Epithelial cell of proximal tubule (primary cell): ENCODE measurements at regions not wholly inside any gene's neighbourhood (a gene's known extent, or its start where the extent isn't known, plus 50 kb on each side); places are given as distances from the start of the nearest gene placed in this dataset.

ENCODE experiments used
- DNase-seq: peaks from one replicate; pipeline ENCODE4 v3.0.0-alpha.2; 2011; ENCODE audit warnings: low read depth
- H3K4me3 ChIP-seq: 2 replicates; pipeline ENCODE4 v1.5.1; 2011; ENCODE audit warnings: low read depth, mild to moderate bottlenecking, low read length
- TF ChIP-seq, protein P1 (sequence below): conservative IDR thresholded peaks from 2 replicates; pipeline ENCODE4 v1.5.1; 2012; ENCODE audit warnings: low read depth, mild to moderate bottlenecking, low read length

DNA sequence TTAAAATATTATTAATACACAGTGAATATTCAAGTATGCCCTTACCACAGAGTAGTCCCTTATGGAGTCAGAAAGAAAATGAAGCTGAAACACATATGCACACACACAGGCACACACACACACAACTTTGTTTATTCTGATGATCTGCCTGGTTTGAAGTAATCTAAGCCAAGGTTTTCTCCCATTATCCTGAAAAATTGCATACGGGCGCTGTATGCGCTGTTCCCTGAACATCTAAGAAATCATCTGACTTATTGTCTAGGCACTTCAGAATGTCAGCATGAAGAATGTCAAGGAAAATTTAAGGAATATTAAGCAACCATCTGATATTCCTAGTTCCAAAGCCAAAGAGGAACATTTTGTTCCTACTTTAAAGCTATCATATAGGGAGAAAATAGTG lies 147.1 kb upstream of the SLC30A5 start:
- TF ChIP-seq, protein P1, sequence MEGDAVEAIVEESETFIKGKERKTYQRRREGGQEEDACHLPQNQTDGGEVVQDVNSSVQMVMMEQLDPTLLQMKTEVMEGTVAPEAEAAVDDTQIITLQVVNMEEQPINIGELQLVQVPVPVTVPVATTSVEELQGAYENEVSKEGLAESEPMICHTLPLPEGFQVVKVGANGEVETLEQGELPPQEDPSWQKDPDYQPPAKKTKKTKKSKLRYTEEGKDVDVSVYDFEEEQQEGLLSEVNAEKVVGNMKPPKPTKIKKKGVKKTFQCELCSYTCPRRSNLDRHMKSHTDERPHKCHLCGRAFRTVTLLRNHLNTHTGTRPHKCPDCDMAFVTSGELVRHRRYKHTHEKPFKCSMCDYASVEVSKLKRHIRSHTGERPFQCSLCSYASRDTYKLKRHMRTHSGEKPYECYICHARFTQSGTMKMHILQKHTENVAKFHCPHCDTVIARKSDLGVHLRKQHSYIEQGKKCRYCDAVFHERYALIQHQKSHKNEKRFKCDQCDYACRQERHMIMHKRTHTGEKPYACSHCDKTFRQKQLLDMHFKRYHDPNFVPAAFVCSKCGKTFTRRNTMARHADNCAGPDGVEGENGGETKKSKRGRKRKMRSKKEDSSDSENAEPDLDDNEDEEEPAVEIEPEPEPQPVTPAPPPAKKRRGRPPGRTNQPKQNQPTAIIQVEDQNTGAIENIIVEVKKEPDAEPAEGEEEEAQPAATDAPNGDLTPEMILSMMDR, result no peak
- no peak overlapping the region for H3K4me3 ChIP-seq
- DNase-seq, result no peak

DNA sequence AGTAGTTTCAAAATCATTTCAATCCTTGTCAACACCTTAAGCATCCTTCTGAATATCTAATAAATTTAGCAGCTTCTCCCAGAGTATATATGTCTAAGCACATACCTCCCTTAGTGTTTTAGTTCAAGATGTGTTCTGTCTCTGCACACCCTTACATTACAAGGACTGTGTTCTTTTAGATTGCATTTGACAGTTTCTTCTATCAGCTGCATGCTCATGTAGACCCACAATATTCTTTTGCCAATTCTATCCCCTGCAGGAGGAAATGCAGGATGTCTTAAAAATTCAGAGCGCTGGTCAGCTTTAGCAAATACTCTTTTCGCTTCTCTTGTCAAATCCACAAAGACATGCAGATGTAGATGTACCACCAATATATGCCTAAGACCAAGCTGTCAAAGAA lies 145.8 kb upstream of the SLC30A5 start:
- no peak for DNase-seq
- H3K4me3 ChIP-seq, result no peak overlapping the region
- TF ChIP-seq, protein P1, result no peak

DNA sequence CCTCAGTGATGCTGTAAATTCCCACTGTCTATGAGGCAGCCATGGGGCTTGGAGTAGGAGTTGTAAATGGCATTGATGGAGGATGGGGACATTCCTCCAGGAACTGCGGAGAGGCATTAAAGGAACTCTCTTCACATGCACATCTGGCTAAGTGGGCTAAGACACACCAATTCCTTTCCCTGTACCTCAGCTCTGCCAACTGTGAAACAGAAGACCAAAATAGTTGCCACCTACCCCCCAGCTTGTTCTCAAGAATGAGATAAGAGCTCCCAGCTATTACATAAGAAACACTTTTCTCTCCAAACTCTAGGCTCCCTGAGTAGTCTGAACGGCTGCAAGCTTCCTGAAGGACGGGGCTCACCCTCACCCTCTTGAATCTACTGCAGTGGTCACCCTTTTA lies 144.6 kb upstream of the SLC30A5 start:
- TF ChIP-seq, protein P1, result no peak
- H3K4me3 ChIP-seq, result no peak overlapping the region
- DNase-seq, result no peak

DNA sequence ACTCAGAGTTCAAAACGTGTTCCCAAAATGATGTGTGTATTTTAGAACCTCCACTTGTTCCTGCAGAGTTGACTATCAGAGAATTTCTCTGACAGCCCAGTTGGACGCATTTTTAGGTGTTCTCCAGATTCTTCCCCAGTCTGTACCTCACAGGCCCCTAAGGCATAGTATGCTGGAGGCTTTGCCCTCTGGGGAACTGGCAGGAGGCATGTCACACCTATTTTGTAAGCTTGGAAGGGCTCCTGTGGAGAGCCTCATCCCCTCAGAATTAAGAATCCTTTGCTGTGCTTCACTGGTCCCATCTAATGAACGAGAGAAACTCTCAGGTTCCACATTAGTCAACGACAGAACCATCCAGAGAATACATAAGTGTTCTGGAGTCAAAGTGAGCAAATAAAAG lies 144.1 kb upstream of the SLC30A5 start:
- DNase-seq, result no peak
- TF ChIP-seq, protein P1, result no peak
- H3K4me3 ChIP-seq, result no peak overlapping the region

DNA sequence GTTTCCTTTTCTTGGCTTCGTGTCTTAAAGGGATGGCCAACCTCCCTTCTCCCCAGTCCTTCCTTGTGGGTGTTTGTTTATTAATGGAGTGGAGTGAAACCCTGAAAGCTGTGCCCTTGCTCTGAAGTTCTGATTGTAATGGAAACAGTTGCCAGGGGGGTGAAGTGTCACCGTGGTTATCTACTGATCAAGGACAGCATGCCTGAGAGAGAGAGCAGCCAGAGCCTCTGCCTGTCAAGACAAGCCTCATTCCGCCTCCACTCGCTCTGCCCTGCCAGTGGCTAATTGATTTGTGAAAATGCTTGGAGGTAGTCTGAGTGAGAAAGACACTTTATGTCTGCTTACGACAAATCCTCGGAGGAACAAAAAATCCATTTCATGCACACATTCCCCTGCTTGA lies 143.7 kb upstream of the SLC30A5 start:
- H3K4me3 ChIP-seq, result no peak overlapping the region
- no peak for DNase-seq
- TF ChIP-seq, protein P1, result no peak

DNA sequence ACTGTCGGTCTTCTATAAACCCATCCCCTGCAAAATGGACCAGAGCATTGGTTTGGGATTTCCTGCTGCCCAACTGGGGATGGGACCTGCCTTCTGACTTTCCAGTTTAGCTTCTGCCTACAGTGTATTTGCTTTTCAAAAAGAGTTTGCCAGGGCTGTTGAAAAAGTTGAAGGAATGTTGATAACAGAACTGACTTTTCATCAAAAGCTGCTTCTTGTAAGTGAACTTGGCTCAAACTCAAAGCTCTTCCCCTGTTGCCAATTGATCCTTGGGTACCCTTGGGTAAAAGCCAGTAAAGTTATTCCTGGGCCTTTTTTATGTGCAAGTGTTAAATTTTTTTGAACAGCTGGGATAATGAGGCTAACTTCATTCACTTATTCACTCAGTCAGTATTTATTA lies 142.9 kb upstream of the SLC30A5 start:
- no peak for DNase-seq
- no peak overlapping the region for H3K4me3 ChIP-seq
- TF ChIP-seq, protein P1, result no peak

DNA sequence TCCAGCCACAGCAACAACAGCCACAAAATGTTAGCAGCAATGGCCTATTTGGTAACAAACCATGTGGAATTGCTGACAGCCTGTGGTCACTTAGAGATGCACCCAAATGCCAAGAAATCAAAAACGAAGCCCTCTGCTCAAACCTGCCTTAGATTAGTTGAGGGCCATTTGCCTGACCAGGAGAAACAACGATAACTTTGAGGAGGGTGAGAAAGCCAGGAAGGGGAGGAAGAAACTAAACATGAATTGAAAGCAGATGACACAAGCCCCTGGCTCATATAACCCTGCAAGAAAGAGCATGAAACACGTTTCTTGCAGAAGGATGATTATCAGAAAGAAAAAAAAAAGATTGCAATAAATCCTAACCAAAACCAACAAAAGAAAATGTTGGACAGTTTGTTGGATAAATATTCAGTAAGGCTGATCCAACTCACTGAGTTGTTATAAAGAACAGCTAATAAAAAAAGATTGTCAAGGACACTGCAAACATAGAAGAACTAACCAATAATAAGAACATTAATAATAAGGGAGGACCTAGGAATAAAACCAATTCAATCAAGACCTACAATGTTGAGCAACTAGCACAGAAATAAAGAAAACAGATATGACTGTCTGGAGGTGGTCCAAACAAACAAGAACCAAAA lies 140.5 kb upstream of the SLC30A5 start:
- TF ChIP-seq, protein P1, result no peak
- DNase-seq, result no peak
- no peak overlapping the region for H3K4me3 ChIP-seq
